GM12872 (cell line): ENCODE measurements at regions not wholly inside any gene's neighbourhood (a gene's known extent, or its start where the extent isn't known, plus 50 kb on each side); places are given as distances from the start of the nearest gene placed in this dataset.

Experiments
- TF ChIP-seq, protein P1 (sequence below): IDR thresholded peaks from 3 replicates; pipeline ENCODE4 v1.5.1; 2011; ENCODE audit warnings: low read depth, mild to moderate bottlenecking, low read length, moderate library complexity; ENCODE audit not compliant: insufficient read depth

- TF ChIP-seq, protein P1, sequence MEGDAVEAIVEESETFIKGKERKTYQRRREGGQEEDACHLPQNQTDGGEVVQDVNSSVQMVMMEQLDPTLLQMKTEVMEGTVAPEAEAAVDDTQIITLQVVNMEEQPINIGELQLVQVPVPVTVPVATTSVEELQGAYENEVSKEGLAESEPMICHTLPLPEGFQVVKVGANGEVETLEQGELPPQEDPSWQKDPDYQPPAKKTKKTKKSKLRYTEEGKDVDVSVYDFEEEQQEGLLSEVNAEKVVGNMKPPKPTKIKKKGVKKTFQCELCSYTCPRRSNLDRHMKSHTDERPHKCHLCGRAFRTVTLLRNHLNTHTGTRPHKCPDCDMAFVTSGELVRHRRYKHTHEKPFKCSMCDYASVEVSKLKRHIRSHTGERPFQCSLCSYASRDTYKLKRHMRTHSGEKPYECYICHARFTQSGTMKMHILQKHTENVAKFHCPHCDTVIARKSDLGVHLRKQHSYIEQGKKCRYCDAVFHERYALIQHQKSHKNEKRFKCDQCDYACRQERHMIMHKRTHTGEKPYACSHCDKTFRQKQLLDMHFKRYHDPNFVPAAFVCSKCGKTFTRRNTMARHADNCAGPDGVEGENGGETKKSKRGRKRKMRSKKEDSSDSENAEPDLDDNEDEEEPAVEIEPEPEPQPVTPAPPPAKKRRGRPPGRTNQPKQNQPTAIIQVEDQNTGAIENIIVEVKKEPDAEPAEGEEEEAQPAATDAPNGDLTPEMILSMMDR: no peak
These were observed 72.5 kb upstream of the RXRA start for GRCh38 chr9:134253606-134254205.

DNA sequence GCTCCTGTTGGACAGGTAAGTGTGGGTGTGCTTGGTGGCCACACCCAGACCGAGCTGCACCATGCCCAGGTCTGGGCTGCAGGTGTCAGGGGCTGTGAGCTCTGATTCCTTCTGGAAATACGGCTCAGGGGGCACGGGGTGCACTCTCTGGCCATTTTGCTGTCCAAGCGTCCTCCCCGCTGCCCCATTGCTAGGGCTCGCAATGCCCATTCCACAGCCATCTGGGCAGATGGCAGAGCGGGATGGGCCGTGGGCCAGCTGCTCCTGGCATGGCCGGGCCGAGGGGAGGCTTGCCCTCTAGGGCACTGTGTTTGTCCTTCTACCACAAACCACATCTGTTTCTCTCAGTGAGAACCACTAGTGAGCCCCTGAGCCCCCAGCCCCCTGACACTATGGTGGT lies 67.9 kb upstream of the RXRA start:
- TF ChIP-seq, protein P1: no peak

DNA sequence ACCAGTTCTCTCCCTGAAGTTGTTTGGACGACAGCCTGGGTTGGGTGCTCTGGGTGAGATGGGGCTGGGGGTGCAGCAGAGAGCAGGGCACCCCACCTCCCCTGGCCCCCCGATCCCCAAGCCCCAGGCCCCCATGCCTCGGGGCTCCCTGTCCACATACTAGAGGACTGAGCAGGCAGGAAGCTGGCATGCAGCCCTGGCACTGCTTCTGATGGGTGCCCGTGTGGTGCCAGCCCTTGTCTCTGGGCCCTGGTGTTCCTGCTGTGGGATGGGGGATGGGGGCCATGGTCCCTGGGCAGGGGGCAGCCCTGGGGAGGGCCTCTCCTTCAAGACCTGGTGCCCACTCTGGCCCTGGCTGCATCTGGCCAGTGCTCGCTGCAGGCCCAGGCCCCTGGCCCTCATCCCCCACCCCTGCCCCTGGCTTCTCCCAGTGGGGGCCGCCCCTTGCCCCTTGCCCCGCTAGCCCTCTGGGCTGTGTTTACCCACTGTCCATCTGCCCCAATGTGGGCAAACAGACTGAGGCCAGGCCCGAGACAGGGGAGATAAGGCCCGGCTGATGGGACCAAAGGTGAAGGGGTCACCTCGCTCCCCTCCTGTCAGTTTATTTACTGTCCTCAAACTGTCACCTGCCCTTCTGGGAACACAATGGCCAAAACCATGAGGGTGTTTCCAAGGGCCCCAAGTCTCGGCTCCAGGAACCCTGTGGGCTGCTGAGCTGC lies 67.3 kb upstream of the RXRA start:
- TF ChIP-seq, protein P1: no peak

DNA sequence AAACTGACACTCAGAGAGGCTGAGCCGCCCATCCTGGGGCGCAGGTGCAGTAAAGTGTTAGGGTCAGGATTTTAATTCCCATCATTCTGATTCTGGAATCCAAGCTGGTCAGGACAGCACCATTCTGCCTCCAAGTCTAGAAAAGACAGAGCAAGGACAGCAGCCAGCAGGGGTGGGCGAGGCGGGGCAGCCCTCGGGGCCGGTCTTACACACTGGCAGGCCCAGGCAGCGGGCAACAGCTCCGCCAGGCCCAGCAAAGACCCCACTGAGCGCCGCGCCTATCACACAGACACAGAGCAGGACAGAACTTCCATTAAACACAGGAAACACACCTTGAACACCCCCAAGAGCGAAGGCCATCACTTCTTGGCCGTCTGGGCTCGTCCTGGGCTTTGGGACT lies 66.5 kb upstream of the RXRA start:
- TF ChIP-seq, protein P1: no peak

DNA sequence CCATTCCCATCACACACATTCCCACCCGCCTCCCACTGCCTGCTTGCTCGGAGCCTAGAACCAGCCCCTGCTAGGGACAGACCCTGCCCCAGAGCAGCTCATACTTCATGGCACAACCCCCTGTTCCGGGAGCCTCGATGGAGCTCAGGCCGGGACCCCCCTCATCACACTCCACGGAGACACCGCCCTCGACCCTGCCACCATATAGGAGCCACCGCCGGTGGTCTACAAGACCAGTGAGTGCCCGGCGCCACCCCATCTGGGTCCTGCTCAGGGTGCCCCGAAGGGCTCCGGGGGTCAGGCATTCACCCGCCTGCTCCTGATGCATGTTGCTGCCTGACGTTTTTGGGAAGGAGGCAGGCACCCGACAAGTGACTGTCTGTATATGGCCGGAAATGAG lies 65.5 kb upstream of the RXRA start:
- TF ChIP-seq, protein P1: no peak

DNA sequence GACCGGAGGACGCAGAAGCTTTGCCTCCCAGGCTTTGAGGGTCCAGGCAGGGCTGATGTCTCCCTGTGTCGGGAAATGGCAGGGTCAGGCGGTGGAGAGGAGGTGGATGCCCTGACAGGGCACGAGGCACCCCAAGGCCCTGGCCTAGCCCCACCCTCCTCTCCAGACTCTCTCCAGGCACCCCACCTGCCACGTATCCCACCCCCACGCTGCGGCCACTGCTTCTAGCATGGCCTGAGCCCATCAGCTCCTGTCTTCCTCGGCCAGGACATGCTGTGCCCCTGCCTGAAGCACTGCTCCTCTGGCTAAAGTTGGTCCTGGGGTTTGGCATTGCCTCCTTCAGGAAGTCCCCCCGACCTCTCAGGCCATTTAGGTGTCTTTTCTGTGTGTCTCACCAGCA lies 64.2 kb upstream of the RXRA start:
- TF ChIP-seq, protein P1: no peak

DNA sequence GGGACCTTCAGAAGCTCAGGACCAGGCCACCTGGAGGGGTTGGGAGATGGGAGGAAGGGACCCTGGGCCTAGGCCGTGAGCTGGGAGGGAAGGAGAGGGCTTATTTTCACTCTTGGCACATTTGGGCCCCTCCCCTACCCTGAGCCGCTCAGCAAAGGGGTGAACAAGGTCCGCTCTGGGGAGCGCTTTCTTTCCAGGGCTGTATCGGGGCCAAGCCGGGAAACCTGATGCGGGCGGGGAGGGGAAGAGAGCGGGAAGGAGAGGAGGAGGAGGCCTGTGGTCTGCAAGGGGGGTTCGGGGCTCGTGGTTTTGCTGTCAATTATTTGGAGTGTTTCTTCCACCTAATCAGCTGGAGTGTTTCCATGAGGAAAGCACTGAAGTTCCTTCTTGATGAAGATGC lies 62.7 kb upstream of the RXRA start:
- TF ChIP-seq, protein P1: no peak
